Raji (cell line): ENCODE measurements at regions not wholly inside any gene's neighbourhood (a gene's known extent, or its start where the extent isn't known, plus 50 kb on each side); places are given as distances from the start of the nearest gene placed in this dataset.

ENCODE experiments used
- POLR2A ChIP-seq: IDR thresholded peaks from 2 replicates; pipeline ENCODE4 v1.6.1; 2011; ENCODE audit warnings: low read depth, low read length, control low read depth; ENCODE audit not compliant: insufficient read depth

DNA sequence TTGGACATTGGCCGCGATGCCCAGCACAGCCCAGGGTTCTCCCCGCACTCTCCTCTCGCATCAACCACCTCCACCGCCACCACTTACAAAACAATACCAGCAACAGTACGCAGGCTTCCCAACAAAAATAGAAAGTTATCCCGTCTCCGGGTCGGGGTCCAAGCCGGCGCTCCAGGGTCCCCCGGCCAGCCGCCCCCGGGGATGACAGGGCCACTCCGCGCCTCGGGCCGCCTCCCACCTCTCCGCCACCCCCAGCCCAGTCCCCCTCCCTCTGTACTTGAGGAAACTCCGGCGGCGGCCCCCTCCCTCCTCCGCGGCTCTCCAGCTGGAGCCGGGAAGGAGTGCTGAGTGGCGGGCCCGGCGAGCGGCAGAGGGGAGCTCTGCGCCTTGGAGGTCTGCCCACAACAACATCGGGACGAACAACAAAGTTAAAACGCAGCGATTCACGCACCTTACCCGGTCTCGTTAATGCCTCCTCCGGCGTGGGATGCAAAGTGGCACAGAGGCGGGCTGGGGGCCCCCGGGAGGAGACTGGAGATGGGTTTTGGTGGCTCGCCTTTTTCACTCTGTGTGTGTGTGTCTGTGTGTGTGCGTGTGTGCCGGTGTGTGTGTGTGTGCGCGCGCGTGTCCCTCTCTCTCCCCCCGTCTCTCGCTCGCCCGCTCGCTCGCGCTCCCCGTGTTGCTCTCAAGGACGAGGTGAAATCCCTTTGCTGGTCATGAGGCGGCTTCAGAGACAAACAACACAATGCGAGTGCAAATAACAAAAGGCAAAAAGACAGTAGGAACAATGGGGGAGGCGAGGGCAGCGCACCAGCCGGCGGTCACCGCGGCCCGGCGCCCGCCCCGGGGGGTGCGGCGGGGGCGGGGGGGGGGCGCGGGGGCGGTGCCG is 386.8 kb downstream of the BCAT1 start:
- TF ChIP-seq POLR2A = peak; percentile 46

DNA sequence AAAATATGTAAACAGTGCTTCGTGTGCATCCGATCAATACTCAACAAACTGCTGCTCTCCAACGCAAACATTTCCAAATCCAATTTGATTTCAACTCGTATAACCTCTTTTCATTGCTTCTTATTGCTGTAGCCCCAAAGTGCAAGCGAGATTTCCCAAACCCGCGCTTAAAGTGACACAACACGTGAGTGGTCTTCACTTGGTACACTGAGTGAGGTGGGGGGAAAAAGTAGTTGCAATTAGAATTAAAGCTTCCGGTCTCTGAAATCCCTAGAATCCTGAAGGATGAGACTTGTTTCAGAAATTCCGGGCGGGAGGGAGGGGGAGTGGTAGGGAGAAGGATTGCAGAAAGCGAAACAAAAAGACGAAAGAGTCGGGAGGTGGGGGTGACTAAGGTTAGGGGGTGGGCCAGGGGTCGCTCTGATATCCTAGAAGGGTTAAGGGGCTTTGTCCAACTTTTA is 387.5 kb downstream of the BCAT1 start:
- TF ChIP-seq POLR2A = no peak

DNA sequence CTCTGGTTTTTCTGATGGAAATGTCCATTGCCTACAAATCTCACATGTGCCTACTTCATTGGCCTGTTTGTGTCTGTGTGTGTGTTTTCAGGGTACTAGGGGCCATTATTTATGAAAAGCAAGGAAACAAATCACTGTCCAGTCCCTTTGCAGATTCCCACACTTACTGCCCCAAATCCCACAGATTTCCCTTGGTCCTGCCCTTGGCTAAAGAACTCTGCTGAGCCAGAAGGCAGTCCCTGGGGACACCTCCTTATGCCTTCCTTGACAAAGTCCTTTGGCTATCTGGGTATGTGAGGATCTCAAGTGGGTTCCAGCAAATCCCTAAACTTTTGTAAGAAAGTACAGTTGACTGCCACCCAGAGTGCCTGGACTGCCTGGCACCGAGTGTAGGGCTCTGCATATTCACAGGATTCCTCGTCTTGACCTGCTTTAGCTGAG is 388.1 kb downstream of the BCAT1 start:
- TF ChIP-seq POLR2A = no peak

DNA sequence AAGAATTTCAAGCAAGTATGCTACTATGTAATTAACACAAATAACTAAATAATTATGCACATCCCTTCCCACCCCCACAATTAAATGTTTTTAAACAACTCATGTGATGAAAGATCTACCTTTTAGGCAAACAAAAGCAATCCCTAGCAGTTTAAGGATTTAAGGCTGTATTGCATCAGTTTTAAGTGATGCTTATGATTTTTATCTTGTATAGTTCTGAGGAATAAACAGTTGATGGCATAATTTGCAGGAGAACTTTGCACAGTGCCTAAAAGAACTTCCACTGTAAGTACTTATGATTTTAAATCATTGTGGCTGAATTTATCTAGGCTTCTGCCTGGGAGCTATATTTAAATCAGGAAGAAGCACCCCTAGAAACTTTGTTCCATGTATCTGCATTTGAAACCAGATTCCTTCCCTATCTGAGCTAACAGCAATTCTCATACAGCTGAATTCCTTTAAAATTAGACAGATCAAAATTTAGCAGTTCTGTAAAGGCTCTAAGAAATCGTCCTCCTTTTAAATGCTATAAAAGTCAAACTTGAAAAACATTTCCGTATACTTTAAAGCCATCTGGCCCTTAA is 388.6 kb downstream of the BCAT1 start:
- no peak for TF ChIP-seq POLR2A

DNA sequence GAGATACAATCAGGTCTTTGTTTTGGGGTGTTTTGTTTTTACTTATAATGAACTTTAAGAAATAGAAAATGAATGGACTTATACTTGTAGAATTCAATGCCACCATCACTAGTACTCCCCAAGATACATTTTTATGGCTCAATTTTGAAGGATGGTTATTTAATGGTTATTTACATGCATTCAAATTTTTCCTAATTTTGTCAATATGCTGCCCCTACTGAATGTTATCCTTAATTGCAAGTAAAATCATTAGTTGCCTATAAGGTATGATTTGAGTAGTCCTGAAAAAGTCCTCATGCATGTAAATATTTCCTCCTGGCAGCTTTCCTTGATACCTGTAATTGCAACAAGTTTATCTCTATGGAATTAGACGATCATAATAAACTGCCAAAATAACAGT is 391.2 kb downstream of the BCAT1 start:
- no peak for TF ChIP-seq POLR2A

DNA sequence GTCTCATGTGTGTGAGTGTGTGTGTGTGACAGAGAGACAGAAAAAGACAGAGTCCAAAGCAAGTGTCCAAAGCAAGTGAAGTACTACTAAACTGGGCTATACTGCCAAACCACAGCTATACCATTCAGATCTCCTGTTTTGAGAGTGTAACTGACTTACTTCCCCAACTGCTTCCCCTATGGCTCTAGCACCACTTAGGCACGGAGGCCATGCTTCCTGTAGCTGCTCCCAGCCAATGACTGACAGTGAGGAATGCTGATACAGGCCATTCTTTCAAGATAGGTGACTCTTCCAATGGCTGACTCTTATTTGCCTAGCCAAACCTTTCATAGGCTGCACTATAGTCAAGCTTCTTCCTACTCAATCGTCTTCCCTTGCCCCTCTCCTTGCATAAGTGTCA is 393.2 kb downstream of the BCAT1 start:
- no peak for TF ChIP-seq POLR2A

DNA sequence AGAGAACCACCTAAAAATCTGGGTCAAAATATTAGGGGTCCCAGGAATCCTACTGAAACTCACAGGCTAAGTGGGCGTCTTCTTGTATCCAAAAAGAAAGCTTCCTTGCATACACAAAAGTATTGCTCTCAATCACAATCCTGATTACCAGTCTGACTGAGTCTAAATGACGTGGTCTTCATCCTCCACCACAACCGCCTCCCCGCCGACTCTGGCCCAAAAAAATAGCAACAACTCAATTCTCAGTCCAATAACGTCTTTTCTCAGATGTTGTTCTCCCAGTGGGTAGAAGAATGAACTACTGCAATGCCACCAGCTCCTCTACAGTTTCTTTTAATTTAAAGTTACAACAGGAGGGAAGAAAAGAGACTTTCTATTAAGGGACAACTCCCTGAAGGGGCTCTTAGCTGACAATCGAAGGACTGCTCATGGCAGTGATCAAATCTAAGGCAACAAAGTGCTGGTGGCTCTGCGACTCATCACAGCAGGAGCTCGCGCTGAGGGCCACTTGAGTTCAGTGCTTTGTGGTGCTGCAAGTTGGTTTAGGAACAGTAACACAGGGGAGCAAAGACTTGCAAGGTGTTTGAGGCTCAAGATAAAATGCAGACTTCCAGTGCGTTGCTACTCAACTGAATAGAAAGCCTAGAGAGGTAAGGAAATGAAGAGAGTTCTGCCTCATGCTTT is 394.1 kb downstream of the BCAT1 start:
- TF ChIP-seq POLR2A = no peak

DNA sequence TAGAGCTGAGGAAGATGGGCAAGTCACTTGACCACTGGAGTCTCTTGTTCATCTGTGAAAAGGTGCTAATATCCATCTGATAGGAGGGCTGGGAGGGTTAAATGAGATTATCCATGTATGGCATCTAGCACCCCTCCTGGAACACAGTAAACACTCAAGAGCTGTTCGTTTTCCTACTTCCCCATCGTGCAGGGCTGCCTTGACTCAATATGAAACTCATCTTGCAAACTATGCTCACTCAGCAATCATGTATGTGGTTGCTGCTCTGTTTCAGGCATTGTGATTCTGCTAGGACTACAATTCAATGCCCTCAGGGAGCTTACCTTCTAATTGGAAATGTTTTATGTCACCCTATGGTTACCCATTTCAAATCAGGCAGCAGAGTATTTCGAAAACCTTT is 395.6 kb downstream of the BCAT1 start:
- no peak for TF ChIP-seq POLR2A

DNA sequence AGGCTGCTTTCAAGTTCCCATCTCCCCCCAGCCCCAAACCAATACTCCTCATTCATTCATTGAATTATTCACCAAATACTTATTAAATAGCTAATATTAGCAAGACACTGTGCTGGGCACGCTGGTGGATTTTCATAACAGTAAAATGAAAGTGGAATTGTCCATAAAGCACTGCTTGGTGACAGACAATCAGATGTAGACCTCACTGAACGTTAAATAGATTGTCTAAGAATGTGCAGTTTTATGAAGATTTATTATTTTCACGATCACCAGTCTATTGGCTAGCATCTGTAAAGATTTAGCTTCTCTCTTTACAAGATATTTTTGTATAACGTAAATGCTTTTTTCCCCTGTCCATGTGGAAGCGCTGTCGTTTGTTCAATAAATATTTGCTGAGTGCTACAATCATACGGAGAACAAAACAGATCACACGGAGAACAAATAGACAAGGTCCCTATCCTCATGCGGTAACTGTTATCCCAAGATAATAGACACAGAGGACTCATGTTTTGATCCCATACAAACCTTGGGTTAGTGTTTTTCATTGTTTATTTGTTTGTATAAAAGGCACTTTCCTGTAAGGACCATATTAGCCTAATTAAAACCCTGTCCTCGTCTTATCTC is 397.6 kb downstream of the BCAT1 start:
- TF ChIP-seq POLR2A = no peak

DNA sequence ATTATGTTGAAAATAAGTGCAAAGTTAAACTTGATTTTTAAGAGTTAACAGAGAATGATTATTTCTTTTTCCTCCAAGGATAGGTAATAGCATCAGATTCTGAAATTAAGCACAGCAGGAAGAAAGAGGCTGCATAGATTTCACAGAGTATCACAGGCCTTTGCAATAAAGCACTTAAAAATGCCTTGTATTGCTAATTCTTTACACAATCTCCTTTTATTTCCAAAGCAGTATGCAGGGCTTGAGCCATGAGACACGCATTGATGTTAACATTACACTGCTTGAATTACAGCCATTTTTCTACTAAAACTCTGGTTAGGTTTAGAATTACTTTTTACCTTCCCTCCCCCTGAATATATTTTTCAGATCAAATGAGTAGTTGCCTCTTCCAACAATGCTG is 398.3 kb downstream of the BCAT1 start:
- no peak for TF ChIP-seq POLR2A

DNA sequence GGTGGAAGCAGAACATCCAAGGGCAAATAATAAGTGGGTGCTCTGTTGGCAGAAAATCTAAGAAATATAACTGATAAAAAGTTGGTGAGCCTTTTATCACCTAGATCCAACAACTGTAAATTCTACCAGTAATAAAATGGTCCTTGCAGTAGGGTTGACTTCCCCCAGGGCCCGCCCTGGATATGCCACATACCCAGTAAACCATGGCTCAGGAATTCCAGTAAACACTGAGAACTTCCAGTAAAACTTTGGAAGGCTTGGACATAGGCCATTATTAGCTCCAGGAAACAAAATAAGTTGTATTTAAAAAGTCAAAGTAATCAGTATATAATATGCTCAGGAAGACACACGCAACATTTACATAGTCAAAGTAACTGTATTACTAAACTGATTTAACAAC is 402.2 kb downstream of the BCAT1 start:
- no peak for TF ChIP-seq POLR2A

DNA sequence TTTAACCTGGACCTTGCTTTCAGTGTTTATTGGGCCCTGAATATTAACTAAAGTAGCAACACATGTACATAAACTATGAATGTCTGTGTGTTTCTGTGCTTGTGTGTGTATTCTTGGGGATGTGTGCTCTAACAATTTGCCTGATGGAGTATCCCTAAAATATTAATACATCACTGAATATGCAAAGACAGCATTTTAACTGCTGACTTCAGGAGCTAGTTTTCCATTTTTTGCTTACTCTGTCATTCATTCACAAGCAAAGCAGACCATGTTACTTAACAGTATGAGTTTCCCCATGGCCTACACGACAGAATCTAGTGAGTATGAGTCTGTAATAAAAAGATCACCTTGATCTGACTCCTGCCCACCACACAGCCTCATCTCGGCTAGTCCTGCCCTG is 402.8 kb downstream of the BCAT1 start:
- no peak for TF ChIP-seq POLR2A

DNA sequence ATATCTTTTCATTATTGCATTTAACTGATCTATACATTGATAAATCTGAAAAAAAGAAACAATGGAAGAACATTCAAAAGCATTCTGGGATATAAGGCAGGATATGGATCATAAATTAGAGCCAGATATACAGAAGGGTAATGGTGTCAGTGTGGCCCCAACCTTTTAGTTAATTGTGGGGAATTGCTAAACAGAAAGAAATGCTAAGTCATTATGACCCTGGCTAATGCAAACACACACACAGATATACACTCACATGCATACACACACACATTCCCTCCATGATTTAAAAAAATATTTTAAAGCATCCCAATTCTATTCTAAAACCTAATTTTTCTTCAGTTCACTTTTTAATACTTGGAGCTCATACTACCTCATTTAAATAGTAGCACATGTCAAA is 404.5 kb downstream of the BCAT1 start:
- no peak for TF ChIP-seq POLR2A

DNA sequence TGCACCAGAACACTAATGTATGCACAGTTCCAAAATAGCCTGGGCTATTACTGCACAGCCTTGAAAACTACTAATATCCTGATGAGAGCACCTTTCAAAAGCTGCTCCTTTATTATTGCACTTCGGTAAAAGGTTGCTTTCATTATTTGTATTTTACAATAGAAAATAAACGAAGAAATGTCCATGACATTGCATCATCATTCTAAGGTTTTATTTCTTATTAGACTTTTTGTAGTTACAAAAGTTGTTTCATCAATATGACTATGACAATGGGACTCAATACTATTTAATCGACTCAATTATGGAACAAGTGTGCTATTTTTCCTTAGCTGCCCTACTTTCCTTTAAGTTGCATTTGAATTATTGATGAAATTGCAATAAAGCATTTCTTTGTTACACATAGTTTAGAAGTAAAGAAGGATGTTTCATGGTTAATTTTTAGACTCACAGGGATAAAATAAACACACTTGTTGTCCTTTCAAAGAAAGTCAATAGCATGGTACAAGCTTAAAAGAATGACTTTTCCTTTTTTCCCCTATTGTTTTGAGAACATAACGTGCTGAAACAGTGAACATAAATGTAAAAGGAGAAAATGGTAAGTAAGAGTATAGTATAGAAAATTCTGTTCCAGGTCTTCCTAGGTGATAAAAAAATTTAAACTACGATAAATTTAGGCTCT is 407.6 kb downstream of the BCAT1 start:
- no peak for TF ChIP-seq POLR2A

DNA sequence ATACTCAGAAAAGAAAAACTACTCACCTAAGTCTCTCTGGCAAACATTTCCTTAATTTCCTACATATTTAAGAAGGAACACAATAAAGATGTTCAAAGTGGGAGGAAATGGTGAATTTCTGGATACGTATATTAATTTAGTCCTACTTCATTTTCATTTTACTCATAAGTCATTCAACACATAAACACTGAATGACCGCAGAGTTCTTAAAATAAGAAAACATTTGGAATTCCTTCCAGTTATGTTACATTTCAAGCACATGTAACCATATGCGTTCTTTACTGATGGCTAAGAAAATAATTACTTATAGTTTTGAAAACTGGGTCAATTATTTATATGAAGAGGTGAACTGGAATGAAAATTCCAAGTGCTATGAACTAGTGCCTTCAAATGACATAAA is 409.3 kb downstream of the BCAT1 start:
- TF ChIP-seq POLR2A = no peak
